SK-N-SH treated with all-trans-retinoic acid at 6 μM for 48 hours (cell line): ENCODE measurements at regions not wholly inside any gene's neighbourhood (a gene's known extent, or its start where the extent isn't known, plus 50 kb on each side); places are given as distances from the start of the nearest gene placed in this dataset.

ENCODE experiments used
- ATAC-seq: fragments of 200-7000 bp; cut with Tn5 transposase; 3 replicates; pipeline ENCODE4 v1.9.1; 2020; ENCODE audit warnings: mild to moderate bottlenecking, moderate library complexity
- ARNTL ChIP-seq: fragments of 450-650 bp; formaldehyde crosslinking; IDR thresholded peaks from 2 replicates; pipeline ENCODE4 v1.5.0; 2020; ENCODE audit warnings: low read depth, mild to moderate bottlenecking, moderate library complexity, borderline replicate concordance
- BACH2 ChIP-seq: fragments of 250-450 bp; sonication (Bioruptor Pico); IDR thresholded peaks from 2 replicates; pipeline ENCODE4 v1.9.0; 2021; ENCODE audit warnings: mild to moderate bottlenecking, borderline replicate concordance
- CREB5 ChIP-seq: fragments of 250-450 bp; sonication (Bioruptor Pico); IDR thresholded peaks from 2 replicates; pipeline ENCODE4 v1.5.1; 2020; ENCODE audit warnings: low read depth, mild to moderate bottlenecking, moderate library complexity
- CSDC2 ChIP-seq: fragments of 250-450 bp; sonication (Bioruptor Pico); IDR thresholded peaks from 2 replicates; pipeline ENCODE4 v1.5.0; 2020; ENCODE audit warnings: mild to moderate bottlenecking, moderate library complexity
- CSRNP3 ChIP-seq: fragments of 250-450 bp; sonication (Bioruptor Pico); IDR thresholded peaks from 2 replicates; pipeline ENCODE4 v1.5.1; 2021; ENCODE audit warnings: mild to moderate bottlenecking, moderate library complexity
- ESRRG ChIP-seq: fragments of 250-450 bp; sonication (Bioruptor Pico); IDR thresholded peaks from 2 replicates; pipeline ENCODE4 v1.6.1; 2021; ENCODE audit warnings: mild to moderate bottlenecking
- GLIS3 ChIP-seq: fragments of 250-450 bp; sonication (Bioruptor Pico); IDR thresholded peaks from 2 replicates; pipeline ENCODE4 v1.5.0; 2020; ENCODE audit warnings: mild to moderate bottlenecking, moderate library complexity
- ISL1 ChIP-seq: fragments of 250-450 bp; sonication (Bioruptor Pico); IDR thresholded peaks from 2 replicates; pipeline ENCODE4 v2.1.2; 2022; ENCODE audit warnings: mild to moderate bottlenecking, moderate library complexity
- OSR1 ChIP-seq: fragments of 250-450 bp; sonication (Bioruptor Pico); IDR thresholded peaks from 2 replicates; pipeline ENCODE4 v1.8.0; 2022; ENCODE audit warnings: moderate library complexity, mild to moderate bottlenecking, inconsistent platforms
- POU6F1 ChIP-seq: fragments of 250-450 bp; sonication (Bioruptor Pico); IDR thresholded peaks from 2 replicates; pipeline ENCODE4 v1.8.0; 2021; ENCODE audit warnings: low read depth, mild to moderate bottlenecking, moderate library complexity, borderline replicate concordance
- PPARA ChIP-seq: fragments of 250-450 bp; sonication (Bioruptor Pico); IDR thresholded peaks from 2 replicates; pipeline ENCODE4 v1.5.0; 2020; ENCODE audit warnings: mild to moderate bottlenecking, borderline replicate concordance
- RARB ChIP-seq: fragments of 250-450 bp; sonication (Bioruptor Pico); IDR thresholded peaks from 2 replicates; pipeline ENCODE4 v1.8.0; 2021; ENCODE audit warnings: mild to moderate bottlenecking, moderate library complexity
- SNAI2 ChIP-seq: fragments of 250-450 bp; sonication (Bioruptor Pico); IDR thresholded peaks from 2 replicates; pipeline ENCODE4 v1.5.0; 2020; ENCODE audit warnings: mild to moderate bottlenecking, moderate library complexity
- TCF4 ChIP-seq: fragments of 250-450 bp; sonication (Bioruptor Pico); IDR thresholded peaks from 2 replicates; pipeline ENCODE4 v1.8.0; 2021; ENCODE audit warnings: mild to moderate bottlenecking, moderate library complexity, borderline replicate concordance
- TOX ChIP-seq: fragments of 250-450 bp; sonication (Bioruptor Pico); IDR thresholded peaks from 2 replicates; pipeline ENCODE4 v1.8.0; 2021; ENCODE audit warnings: mild to moderate bottlenecking, moderate library complexity, borderline replicate concordance
- ZC3H10 ChIP-seq: fragments of 250-450 bp; sonication (Bioruptor Pico); IDR thresholded peaks from 2 replicates; pipeline ENCODE4 v1.5.1; 2021; ENCODE audit warnings: mild to moderate bottlenecking, moderate library complexity
- ZFP3 ChIP-seq: fragments of 250-450 bp; sonication (Bioruptor Pico); IDR thresholded peaks from 2 replicates; pipeline ENCODE4 v1.5.0; 2020; ENCODE audit warnings: mild to moderate bottlenecking, moderate library complexity
- ZFP30 ChIP-seq: fragments of 450-650 bp; formaldehyde crosslinking; IDR thresholded peaks from 2 replicates; pipeline ENCODE4 v1.5.0; 2022; ENCODE audit warnings: mild to moderate bottlenecking, moderate library complexity
- ZNF70 ChIP-seq: fragments of 450-650 bp; formaldehyde crosslinking; IDR thresholded peaks from 2 replicates; pipeline ENCODE4 v1.5.0; 2020; ENCODE audit warnings: mild to moderate bottlenecking, moderate library complexity
- ZNF8 ChIP-seq: fragments of 450-650 bp; formaldehyde crosslinking; IDR thresholded peaks from 2 replicates; pipeline ENCODE4 v1.5.0; 2020; ENCODE audit warnings: mild to moderate bottlenecking, moderate library complexity
- TF ChIP-seq, protein P1 (sequence below): fragments of 250-450 bp; sonication (Bioruptor Pico); IDR thresholded peaks from 2 replicates; pipeline ENCODE4 v1.8.0; 2020; ENCODE audit warnings: mild to moderate bottlenecking, moderate library complexity, borderline replicate concordance
- TF ChIP-seq, protein P2 (sequence below): fragments of 250-450 bp; sonication (Bioruptor Pico); IDR thresholded peaks from 2 replicates; pipeline ENCODE4 v1.5.0; 2020; ENCODE audit warnings: mild to moderate bottlenecking, moderate library complexity

GRCh38 chr20:39100691-39101090 is 138.5 kb downstream of the DHX35 start:
- no peak for TF ChIP-seq ZNF70 (CRISPR knock-in tag)
- no peak for TF ChIP-seq POU6F1
- TF ChIP-seq ZNF8 (CRISPR knock-in tag), result no peak
- TF ChIP-seq TCF4, result no peak
- no peak for TF ChIP-seq RARB (CRISPR knock-in tag)
- no peak for TF ChIP-seq CREB5 (CRISPR knock-in tag)
- TF ChIP-seq TOX (CRISPR knock-in tag), result no peak
- TF ChIP-seq OSR1, result no peak
- TF ChIP-seq, protein P1, sequence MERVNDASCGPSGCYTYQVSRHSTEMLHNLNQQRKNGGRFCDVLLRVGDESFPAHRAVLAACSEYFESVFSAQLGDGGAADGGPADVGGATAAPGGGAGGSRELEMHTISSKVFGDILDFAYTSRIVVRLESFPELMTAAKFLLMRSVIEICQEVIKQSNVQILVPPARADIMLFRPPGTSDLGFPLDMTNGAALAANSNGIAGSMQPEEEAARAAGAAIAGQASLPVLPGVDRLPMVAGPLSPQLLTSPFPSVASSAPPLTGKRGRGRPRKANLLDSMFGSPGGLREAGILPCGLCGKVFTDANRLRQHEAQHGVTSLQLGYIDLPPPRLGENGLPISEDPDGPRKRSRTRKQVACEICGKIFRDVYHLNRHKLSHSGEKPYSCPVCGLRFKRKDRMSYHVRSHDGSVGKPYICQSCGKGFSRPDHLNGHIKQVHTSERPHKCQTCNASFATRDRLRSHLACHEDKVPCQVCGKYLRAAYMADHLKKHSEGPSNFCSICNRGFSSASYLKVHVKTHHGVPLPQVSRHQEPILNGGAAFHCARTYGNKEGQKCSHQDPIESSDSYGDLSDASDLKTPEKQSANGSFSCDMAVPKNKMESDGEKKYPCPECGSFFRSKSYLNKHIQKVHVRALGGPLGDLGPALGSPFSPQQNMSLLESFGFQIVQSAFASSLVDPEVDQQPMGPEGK (CRISPR knock-in tag), result no peak
- no peak for TF ChIP-seq ZC3H10 (CRISPR knock-in tag)
- no peak for TF ChIP-seq ISL1 (CRISPR knock-in tag)
- TF ChIP-seq, protein P2, sequence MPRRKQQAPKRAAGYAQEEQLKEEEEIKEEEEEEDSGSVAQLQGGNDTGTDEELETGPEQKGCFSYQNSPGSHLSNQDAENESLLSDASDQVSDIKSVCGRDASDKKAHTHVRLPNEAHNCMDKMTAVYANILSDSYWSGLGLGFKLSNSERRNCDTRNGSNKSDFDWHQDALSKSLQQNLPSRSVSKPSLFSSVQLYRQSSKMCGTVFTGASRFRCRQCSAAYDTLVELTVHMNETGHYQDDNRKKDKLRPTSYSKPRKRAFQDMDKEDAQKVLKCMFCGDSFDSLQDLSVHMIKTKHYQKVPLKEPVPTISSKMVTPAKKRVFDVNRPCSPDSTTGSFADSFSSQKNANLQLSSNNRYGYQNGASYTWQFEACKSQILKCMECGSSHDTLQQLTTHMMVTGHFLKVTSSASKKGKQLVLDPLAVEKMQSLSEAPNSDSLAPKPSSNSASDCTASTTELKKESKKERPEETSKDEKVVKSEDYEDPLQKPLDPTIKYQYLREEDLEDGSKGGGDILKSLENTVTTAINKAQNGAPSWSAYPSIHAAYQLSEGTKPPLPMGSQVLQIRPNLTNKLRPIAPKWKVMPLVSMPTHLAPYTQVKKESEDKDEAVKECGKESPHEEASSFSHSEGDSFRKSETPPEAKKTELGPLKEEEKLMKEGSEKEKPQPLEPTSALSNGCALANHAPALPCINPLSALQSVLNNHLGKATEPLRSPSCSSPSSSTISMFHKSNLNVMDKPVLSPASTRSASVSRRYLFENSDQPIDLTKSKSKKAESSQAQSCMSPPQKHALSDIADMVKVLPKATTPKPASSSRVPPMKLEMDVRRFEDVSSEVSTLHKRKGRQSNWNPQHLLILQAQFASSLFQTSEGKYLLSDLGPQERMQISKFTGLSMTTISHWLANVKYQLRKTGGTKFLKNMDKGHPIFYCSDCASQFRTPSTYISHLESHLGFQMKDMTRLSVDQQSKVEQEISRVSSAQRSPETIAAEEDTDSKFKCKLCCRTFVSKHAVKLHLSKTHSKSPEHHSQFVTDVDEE (CRISPR knock-in tag), result no peak
- no peak for TF ChIP-seq CSDC2 (CRISPR knock-in tag)
- TF ChIP-seq BACH2, result no peak
- no peak for TF ChIP-seq ESRRG (CRISPR knock-in tag)
- no peak for TF ChIP-seq CSRNP3 (CRISPR knock-in tag)
- TF ChIP-seq GLIS3, result no peak
- no peak for TF ChIP-seq SNAI2 (CRISPR knock-in tag)
- TF ChIP-seq PPARA, result no peak
- TF ChIP-seq ZFP30 (CRISPR knock-in tag), result no peak
- ATAC-seq, result no peak

DNA sequence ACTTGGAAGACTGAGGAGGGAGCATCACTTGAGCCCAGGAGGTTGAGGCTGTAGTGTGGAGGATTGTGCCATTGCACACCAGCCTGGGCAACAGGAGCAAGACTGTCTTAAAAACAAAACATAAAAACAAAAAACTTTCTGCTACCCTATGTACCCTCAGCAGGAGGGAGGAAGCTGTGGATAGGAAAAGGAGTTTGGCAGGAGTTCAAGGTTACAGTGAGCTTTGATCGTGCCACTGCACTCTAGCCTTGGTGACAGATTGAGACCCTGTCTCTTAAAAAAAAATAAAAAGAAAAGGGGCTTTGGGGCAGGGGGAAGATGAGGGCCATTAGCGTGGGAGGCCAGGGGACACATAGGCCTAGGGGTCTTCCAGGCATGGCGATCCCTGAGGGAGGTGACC is 135.7 kb downstream of the DHX35 start:
- ATAC-seq, result no peak
- TF ChIP-seq OSR1 (no peak), RARB (CRISPR knock-in tag) (no peak), ARNTL (CRISPR knock-in tag) (no peak)

DNA sequence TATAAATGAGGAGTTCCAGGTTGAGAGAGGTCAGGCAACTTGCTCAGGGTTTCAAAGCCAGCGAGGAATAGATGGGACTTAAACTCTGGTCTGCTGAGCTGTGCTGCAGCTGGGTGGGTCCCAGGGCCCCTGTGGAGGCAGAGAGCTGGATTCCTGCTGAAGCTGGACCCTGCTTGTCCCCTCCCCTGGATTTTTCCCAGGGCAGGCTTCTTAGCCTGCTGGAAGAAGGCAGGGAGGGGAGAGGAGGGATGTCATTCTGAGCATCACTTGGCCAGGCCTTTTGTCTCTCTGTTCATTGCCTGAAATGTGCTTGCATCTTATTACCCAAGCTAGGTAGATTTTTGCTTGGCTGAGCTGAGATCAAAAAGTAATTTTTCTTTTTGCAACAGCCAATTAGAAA is 133.7 kb downstream of the DHX35 start:
- ATAC-seq, result no peak
- no peak for TF ChIP-seq ESRRG (CRISPR knock-in tag)
- TF ChIP-seq, protein P1 (CRISPR knock-in tag), result no peak
- no peak for TF ChIP-seq ZFP3 (CRISPR knock-in tag)
- TF ChIP-seq ISL1 (CRISPR knock-in tag), result no peak
- TF ChIP-seq TCF4, result no peak
- TF ChIP-seq RARB (CRISPR knock-in tag), result no peak
- no peak for TF ChIP-seq ZFP30 (CRISPR knock-in tag)
- TF ChIP-seq OSR1, result no peak
- no peak for TF ChIP-seq SNAI2 (CRISPR knock-in tag)
- TF ChIP-seq PPARA, result no peak
- TF ChIP-seq, protein P2 (CRISPR knock-in tag), result no peak
- TF ChIP-seq ZC3H10 (CRISPR knock-in tag), result no peak
- TF ChIP-seq TOX (CRISPR knock-in tag), result no peak
- no peak for TF ChIP-seq ARNTL (CRISPR knock-in tag)
- no peak for TF ChIP-seq CREB5 (CRISPR knock-in tag)
- TF ChIP-seq CSDC2 (CRISPR knock-in tag), result no peak
- no peak for TF ChIP-seq BACH2
